Prostate gland (tissue), 2 donors: ENCODE measurements at regions not wholly inside any gene's neighbourhood (a gene's known extent, or its start where the extent isn't known, plus 50 kb on each side); places are given as distances from the start of the nearest gene placed in this dataset.

ENCODE experiments used
- DNase-seq: peaks from one replicate; pipeline ENCODE4 v3.0.0-alpha.2; 2019; ENCODE audit warnings: low spot score
- H3K27ac ChIP-seq, 2 donors: fragments of 200-600 bp; sonication (generic); 2 replicates each; pipeline ENCODE4 v1.5.1; 2017 to 2019
- H3K27me3 ChIP-seq: fragments of 200-600 bp; sonication (generic); replicated peaks from 2 replicates; pipeline ENCODE4 v1.5.1; 2019; ENCODE audit not compliant: insufficient read depth
- H3K36me3 ChIP-seq, 2 donors: fragments of 200-600 bp; sonication (generic); 1 replicate in 1 of 2; 2 replicates in 1 of 2; pipeline versions ENCODE4 v1.5.1 to v1.8.1; 2017 to 2019
- H3K4me1 ChIP-seq: fragments of 200-600 bp; sonication (generic); replicated peaks from 2 replicates; pipeline ENCODE4 v1.5.1; 2019
- H3K4me3 ChIP-seq, 2 donors: fragments of 200-600 bp; sonication (generic); 2 replicates each; pipeline ENCODE4 v1.5.1; 2017 to 2019
- H3K9me3 ChIP-seq: fragments of 200-600 bp; sonication (generic); 2 replicates; pipeline ENCODE4 v1.5.1; 2017
- CTCF ChIP-seq, 4 experiments: fragments of 200-600 bp in 2 of 4; fragments of 450-650 bp in 2 of 4; sonication (generic) in 2 of 4; IDR thresholded peaks; 1 replicate in 3 of 4; 2 replicates in 1 of 4; pipeline ENCODE4 v1.5.1; 2016 to 2019; ENCODE audit warnings: antibody characterized with exemption in 4 of 4, mild to moderate bottlenecking in 2 of 4, moderate library complexity in 2 of 4
- POLR2A ChIP-seq: fragments of 450-650 bp; IDR thresholded peaks from one replicate; pipeline ENCODE4 v1.6.1; 2016; ENCODE audit warnings: antibody characterized with exemption, mild to moderate bottlenecking
- POLR2AphosphoS5 ChIP-seq: sonication (generic); formaldehyde crosslinking; IDR thresholded peaks from one replicate; pipeline ENCODE4 v1.6.1; 2017; ENCODE audit warnings: antibody characterized with exemption
- WGBS: methylation state at CpG from one replicate; pipeline ENCODE4 v1.1.5; 2018; 5-methylcytosine and 5-hydroxymethylcytosine counted together
- intact Hi-C: fragments of 100-400 bp; cut with DNase I; formaldehyde crosslinking; loops from one replicate; pipeline ENCODE4 v1.14.2; 2022

DNA sequence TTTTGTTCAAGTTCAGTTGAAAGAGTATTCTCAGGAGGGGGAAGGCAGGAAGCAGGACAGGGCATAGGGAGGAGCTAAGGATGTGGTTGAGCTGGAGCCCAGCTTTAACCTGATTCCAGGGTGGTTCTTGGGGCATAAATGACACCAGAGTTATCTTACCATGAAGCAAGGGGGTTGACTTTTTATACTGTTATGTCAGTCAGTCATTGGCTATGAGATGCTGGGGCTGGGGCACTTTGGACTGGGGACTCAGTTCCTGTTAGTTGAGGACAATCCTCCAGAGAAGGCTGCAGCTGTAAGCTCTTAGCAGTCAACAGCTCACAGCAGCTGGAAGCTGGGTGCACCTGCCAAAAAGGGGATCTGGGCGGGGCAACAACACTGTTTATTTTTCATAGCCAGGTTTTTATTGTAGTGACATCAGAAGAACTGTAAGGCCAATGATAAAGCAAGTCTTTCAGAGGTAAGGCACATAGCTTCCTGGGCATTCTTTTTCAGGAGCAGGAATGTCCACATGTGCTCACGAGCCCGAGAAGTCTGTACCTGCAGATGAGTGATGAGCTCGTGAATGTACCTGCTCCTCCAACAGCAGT, 78.5 kb downstream of the MID1IP1 start:
- peak; percentile 4 for DNase-seq
- H3K4me1 ChIP-seq, result no peaks in the 10 kb centered on the region
- intact Hi-C loops, result no loop called here

GRCh38 chrX:38880296-38880854, 79.1 kb downstream of the MID1IP1 start:
- Histone ChIP-seq H3K27ac (no peak overlapping the region), H3K9me3 (no peaks in the 10 kb centered on the region), H3K36me3 (no peaks in the 10 kb centered on the region), H3K4me3 (no peak overlapping the region), H3K4me1 (no peaks in the 10 kb centered on the region), H3K27me3 (no peaks in the 10 kb centered on the region)
- intact Hi-C loops, result no loop called here
- 27% methylated on average over 3 of the region's 3 CpGs for WGBS
- no peak for TF ChIP-seq POLR2AphosphoS5
- no peak for TF ChIP-seq CTCF (IDR thresholded peaks at IDR 0.05)
- no peak for DNase-seq

More for the DNA sequence above, 78.5 kb downstream of the MID1IP1 start:
- Histone ChIP-seq H3K36me3 (no peaks in the 10 kb centered on the region), H3K9me3 (no peaks in the 10 kb centered on the region), H3K27me3 (no peaks in the 10 kb centered on the region), H3K27ac (no peak overlapping the region), H3K4me3 (no peak overlapping the region)
- TF ChIP-seq CTCF (IDR thresholded peaks at IDR 0.05) (no peak), POLR2AphosphoS5 (no peak), POLR2A (no peak)
- 34% methylated on average over 4 of the region's 4 CpGs for WGBS

DNA sequence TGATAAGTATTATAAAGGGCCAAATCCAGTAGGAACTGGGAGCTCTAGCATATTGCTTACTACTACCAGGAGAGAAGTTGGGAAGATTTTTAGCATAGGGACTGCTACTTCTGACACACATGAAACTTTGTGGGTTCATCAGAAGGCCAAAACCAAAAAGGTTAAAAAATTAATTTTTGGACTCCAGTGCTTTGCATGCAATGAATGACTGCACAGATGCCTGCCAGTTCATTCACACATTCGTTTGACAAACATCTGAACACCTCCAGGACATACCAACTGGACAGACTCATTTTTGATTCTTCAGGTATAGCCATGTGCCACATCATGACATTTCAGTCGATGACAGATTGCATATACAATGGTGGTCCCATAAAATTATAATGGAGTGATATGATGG, 79.8 kb downstream of the MID1IP1 start:
- Histone ChIP-seq H3K27ac (no peak overlapping the region), H3K4me3 (no peak overlapping the region), H3K4me1 (no peaks in the 10 kb centered on the region), H3K36me3 (no peaks in the 10 kb centered on the region), H3K9me3 (no peaks in the 10 kb centered on the region), H3K27me3 (no peaks in the 10 kb centered on the region)
- intact Hi-C loops, result no loop called here
- TF ChIP-seq CTCF (IDR thresholded peaks at IDR 0.05), result no peak
- TF ChIP-seq POLR2AphosphoS5, result no peak
- no peak for TF ChIP-seq POLR2A
- 88% methylated on average over 2 of the region's 2 CpGs for WGBS
- DNase-seq, result no peak

DNA sequence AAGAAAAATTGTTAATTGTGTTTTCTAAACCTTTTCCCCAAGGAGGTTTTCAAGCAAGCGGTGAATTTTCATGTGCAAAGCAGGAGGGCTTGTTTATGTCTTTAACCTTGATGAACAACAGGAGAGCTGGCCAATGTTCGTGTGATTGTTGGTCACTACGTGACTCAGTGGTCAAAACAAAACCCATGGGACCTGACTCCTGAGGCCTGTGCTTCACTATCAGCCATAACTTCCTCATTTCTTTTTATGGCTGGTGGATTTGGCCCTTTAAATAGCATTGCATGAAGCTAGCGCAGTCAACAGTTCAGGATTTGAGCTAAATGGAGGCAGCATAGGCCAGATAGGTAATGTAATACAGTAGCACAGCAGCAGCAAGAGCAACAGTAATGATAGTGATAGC, 80.5 kb downstream of the MID1IP1 start:
- 93% methylated on average over 4 of the region's 4 CpGs for WGBS
- no peak for DNase-seq

More for the DNA sequence above, 80.5 kb downstream of the MID1IP1 start:
- Histone ChIP-seq H3K4me3 (no peak overlapping the region), H3K4me1 (no peaks in the 10 kb centered on the region), H3K9me3 (no peaks in the 10 kb centered on the region), H3K27me3 (no peaks in the 10 kb centered on the region), H3K36me3 (no peaks in the 10 kb centered on the region), H3K27ac (no peak overlapping the region)
- intact Hi-C loops, result no loop called here
- TF ChIP-seq CTCF (IDR thresholded peaks at IDR 0.05), result no peak
- no peak for TF ChIP-seq POLR2A
- no peak for TF ChIP-seq POLR2AphosphoS5
